HCT116 (cell line): ENCODE measurements at regions not wholly inside any gene's neighbourhood (a gene's known extent, or its start where the extent isn't known, plus 50 kb on each side); places are given as distances from the start of the nearest gene placed in this dataset.

ENCODE experiments used
- ATAC-seq: fragments of 200-7000 bp; cut with Tn5 transposase; 2 replicates; pipeline ENCODE4 v1.9.1; 2020; ENCODE audit warnings: mild to moderate bottlenecking, moderate library complexity
- BruUV-seq: library from RNA; stranded (reverse); fragments of 400-500 nt; replicated peaks from 2 replicates; lab custom pipeline; 2021; lab: Mats Ljungman, UMichigan
- CTCF ChIA-PET: fragments of 300-600 bp; sonication (Branson Sonifier 250); formaldehyde crosslinking; loops from one replicate; lab custom pipeline; 2021; ENCODE audit warnings: antibody characterized with exemption; lab: Charles Lee
- POLR2A ChIA-PET: fragments of 300-600, 350-600 bp; sonication (Branson Sonifier 250); formaldehyde crosslinking; loops from one replicate; lab custom pipeline; 2021; ENCODE audit warnings: antibody characterized with exemption; lab: Charles Lee
- RAD21 ChIA-PET, 2 experiments: fragments of 300-600 bp; sonication (Branson Sonifier 250); formaldehyde crosslinking; loops; one replicate each; lab custom pipeline; 2023; ENCODE audit warnings: low total read pairs in 2 of 2; ENCODE audit not compliant: uncharacterized antibody in 2 of 2, unreplicated experiment in 2 of 2, low non-redundant PET in 1 of 2; lab: Charles Lee
- DNase-seq: peaks from one replicate; pipeline ENCODE4 v3.0.0-alpha.2; 2010; ENCODE audit warnings: low read depth, low spot score
- H2AFZ ChIP-seq: fragments of 200-600 bp; shearing (Covaris generic), sonication (generic); 2 replicates; pipeline ENCODE4 v1.6.1; 2017; ENCODE audit warnings: low read depth, mixed run types, mixed read lengths, antibody characterized with exemption, low read length; ENCODE audit not compliant: poor library complexity, severe bottlenecking
- H3K27ac ChIP-seq: 2 replicates; pipeline ENCODE4 v1.5.1; 2012; ENCODE audit warnings: low read depth, low read length
- H3K27me3 ChIP-seq: fragments of 200-600 bp; sonication (generic); 2 replicates; pipeline ENCODE4 v1.6.1; 2016; ENCODE audit warnings: mixed run types, low read length, mixed read lengths; ENCODE audit not compliant: insufficient read depth
- H3K36me3 ChIP-seq, 2 experiments: fragments of 200-500 bp in 1 of 2; fragments of 200-600 bp in 1 of 2; sonication (Bioruptor generic) in 1 of 2; sonication (generic) in 1 of 2; 2 replicates each; pipeline versions ENCODE4 v1.5.1 to v1.6.1; 2014 to 2016; ENCODE audit warnings: low read length in 2 of 2, inconsistent platforms in 1 of 2, mixed read lengths in 1 of 2, mixed run types in 1 of 2; ENCODE audit not compliant: insufficient read depth in 2 of 2, control insufficient read depth in 1 of 2
- H3K4me1 ChIP-seq, 2 experiments: fragments of 200-600 bp in 1 of 2; sonication (generic) in 1 of 2; 2 replicates each; pipeline versions ENCODE4 v1.5.1 to v1.6.1; 2012 to 2017; ENCODE audit warnings: low read length in 2 of 2, inconsistent platforms in 1 of 2, mild to moderate bottlenecking in 1 of 2, mixed read lengths in 1 of 2, mixed run types in 1 of 2, moderate library complexity in 1 of 2; ENCODE audit not compliant: insufficient read depth in 2 of 2, control insufficient read depth in 1 of 2
- H3K4me2 ChIP-seq: fragments of 200-600 bp; sonication (generic); 2 replicates; pipeline ENCODE4 v1.6.1; 2017; ENCODE audit warnings: mixed run types, low read length, mixed read lengths
- H3K4me3 ChIP-seq, 2 experiments: fragments of 200-600 bp in 1 of 2; sonication (generic) in 1 of 2; replicated peaks in 1 of 2; 2 replicates each; pipeline ENCODE4 v1.5.1; 2011 to 2016; ENCODE audit warnings: low read length in 2 of 2, control low read depth in 1 of 2, low read depth in 1 of 2, mild to moderate bottlenecking in 1 of 2, mixed read lengths in 1 of 2, mixed run types in 1 of 2
- H3K79me2 ChIP-seq: fragments of 200-600 bp; sonication (generic); 2 replicates; pipeline ENCODE4 v1.6.1; 2017; ENCODE audit warnings: mild to moderate bottlenecking, mixed run types, low read length, moderate library complexity, mixed read lengths; ENCODE audit not compliant: insufficient read depth
- H3K9ac ChIP-seq: fragments of 200-600 bp; sonication (generic); 2 replicates; pipeline ENCODE4 v1.6.1; 2016; ENCODE audit warnings: low read length, mixed read lengths
- H3K9me2 ChIP-seq: fragments of 200-600 bp; sonication (generic), shearing (Covaris generic); 2 replicates; pipeline ENCODE4 v1.6.1; 2017; ENCODE audit warnings: mixed run types, mild to moderate bottlenecking, moderate library complexity; ENCODE audit not compliant: insufficient read depth
- H3K9me3 ChIP-seq, 2 experiments: fragments of 200-500 bp in 1 of 2; fragments of 200-600 bp in 1 of 2; sonication (Bioruptor generic) in 1 of 2; sonication (generic) in 1 of 2; 2 replicates each; pipeline ENCODE4 v1.6.1; 2014 to 2017; ENCODE audit warnings: low read length in 2 of 2, mixed read lengths in 2 of 2, inconsistent platforms in 1 of 2, low read depth in 1 of 2, mild to moderate bottlenecking in 1 of 2, mixed run types in 1 of 2, moderate library complexity in 1 of 2; ENCODE audit not compliant: control insufficient read depth in 1 of 2, insufficient read depth in 1 of 2
- H4K20me1 ChIP-seq: fragments of 200-600 bp; sonication (generic), shearing (Covaris generic); 2 replicates; pipeline ENCODE4 v1.6.1; 2017; ENCODE audit warnings: mixed run types, mild to moderate bottlenecking, moderate library complexity; ENCODE audit not compliant: insufficient read depth
- CBX3 ChIP-seq: IDR thresholded peaks from 2 replicates; pipeline ENCODE4 v1.6.1; 2012; ENCODE audit warnings: low read depth
- CEBPB ChIP-seq: IDR thresholded peaks from 2 replicates; pipeline ENCODE4 v1.6.1; 2012; ENCODE audit warnings: low read depth
- EGR1 ChIP-seq: IDR thresholded peaks from 2 replicates; pipeline ENCODE4 v1.6.1; 2012; ENCODE audit warnings: low read depth
- ELF1 ChIP-seq: IDR thresholded peaks from 2 replicates; pipeline ENCODE4 v1.6.1; 2012; ENCODE audit warnings: low read depth, borderline replicate concordance
- JUND ChIP-seq: IDR thresholded peaks from 2 replicates; pipeline ENCODE4 v1.6.1; 2012
- POLR2A ChIP-seq: IDR thresholded peaks from 2 replicates; pipeline ENCODE4 v1.7.0; 2011; ENCODE audit warnings: borderline replicate concordance; ENCODE audit not compliant: insufficient read depth, insufficient read length; ENCODE audit errors: extremely low read depth
- POLR2AphosphoS5 ChIP-seq: IDR thresholded peaks from 2 replicates; pipeline ENCODE4 v1.6.1; 2011; ENCODE audit warnings: mild to moderate bottlenecking, low read depth, low read length, moderate library complexity
- RAD21 ChIP-seq: IDR thresholded peaks from 2 replicates; pipeline ENCODE4 v1.6.1; 2012; ENCODE audit warnings: low read depth, mild to moderate bottlenecking
- SIN3A ChIP-seq: IDR thresholded peaks from 2 replicates; pipeline ENCODE4 v1.6.1; 2012; ENCODE audit warnings: low read depth
- SP1 ChIP-seq: IDR thresholded peaks from 2 replicates; pipeline ENCODE4 v1.6.1; 2012; ENCODE audit warnings: low read depth
- SRF ChIP-seq: IDR thresholded peaks from 2 replicates; pipeline ENCODE4 v1.6.1; 2012; ENCODE audit warnings: low read depth
- TCF7L2 ChIP-seq: IDR thresholded peaks from 2 replicates; pipeline ENCODE4 v1.7.0; 2011; ENCODE audit warnings: borderline replicate concordance, inconsistent platforms; ENCODE audit not compliant: insufficient read depth, insufficient read length; ENCODE audit errors: extremely low read depth
- YY1 ChIP-seq: IDR thresholded peaks from 2 replicates; pipeline ENCODE4 v1.6.1; 2011; ENCODE audit warnings: low read length, low read depth, moderate library complexity, mild to moderate bottlenecking; ENCODE audit not compliant: insufficient replicate concordance; ENCODE audit errors: extremely low read depth
- ZFX ChIP-seq: fragments of 450-650 bp; IDR thresholded peaks from 2 replicates; pipeline ENCODE4 v1.6.1; 2017
- ZNF274 ChIP-seq: fragments of 200-500 bp; sonication (Bioruptor generic); IDR thresholded peaks from 2 replicates; pipeline ENCODE4 v1.6.1; 2014; ENCODE audit warnings: mild to moderate bottlenecking, low read depth, low read length, inconsistent platforms
- intact Hi-C: fragments of 100-400 bp; cut with micrococcal nuclease; formaldehyde crosslinking; loops from 2 replicates; pipeline ENCODE4 v1.10.0; 2022
- TF ChIP-seq, protein P1 (sequence below): IDR thresholded peaks from 2 replicates; pipeline ENCODE4 v1.6.1; 2011; ENCODE audit warnings: mild to moderate bottlenecking, low read length, moderate library complexity; ENCODE audit not compliant: insufficient replicate concordance; ENCODE audit errors: extremely low read depth
- TF ChIP-seq, protein P2 (sequence below): IDR thresholded peaks from 2 replicates; pipeline ENCODE4 v1.6.1; 2012
- TF ChIP-seq, protein P3 (sequence below): IDR thresholded peaks from 2 replicates; pipeline ENCODE4 v1.6.1; 2012

DNA sequence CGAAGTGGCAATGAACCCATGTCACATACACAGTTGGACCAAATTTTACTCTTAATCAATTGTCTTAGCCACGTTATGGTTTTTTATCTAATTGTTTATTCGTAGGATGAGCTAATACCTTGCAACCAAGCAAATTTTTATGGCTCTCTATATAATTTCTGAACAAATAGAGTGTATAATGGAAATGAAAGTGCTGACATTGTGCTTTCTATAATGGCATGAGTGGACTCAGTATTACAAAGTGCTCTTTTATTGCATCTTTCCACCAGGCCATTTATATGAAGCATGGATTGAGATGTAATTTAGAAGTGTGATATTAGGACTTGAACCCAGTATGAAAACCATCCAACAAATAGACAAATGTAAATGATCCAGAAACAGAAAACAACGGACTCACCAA lies 1096.0 kb downstream of the DTWD2 start:
- Histone ChIP-seq H3K9ac (no peak overlapping the region), H3K27ac (no peak overlapping the region), H3K9me2 (no peaks in the 10 kb centered on the region), H4K20me1 (no peaks in the 10 kb centered on the region), H3K79me2 (no peaks in the 10 kb centered on the region), H3K9me3 (no peaks in the 10 kb centered on the region), H3K4me3 (no peak overlapping the region), H3K4me2 (no peak overlapping the region), H3K27me3 (no peaks in the 10 kb centered on the region), H3K4me1 (no peaks in the 10 kb centered on the region), H3K36me3 (no peaks in the 10 kb centered on the region), H2AFZ (no peak overlapping the region)
- ChIA-PET POLR2A (no interaction called here), RAD21 (no interaction called here), CTCF (no interaction called here)
- DNase-seq, result no peak
- TF ChIP-seq SRF, result no peak
- TF ChIP-seq, protein P1, sequence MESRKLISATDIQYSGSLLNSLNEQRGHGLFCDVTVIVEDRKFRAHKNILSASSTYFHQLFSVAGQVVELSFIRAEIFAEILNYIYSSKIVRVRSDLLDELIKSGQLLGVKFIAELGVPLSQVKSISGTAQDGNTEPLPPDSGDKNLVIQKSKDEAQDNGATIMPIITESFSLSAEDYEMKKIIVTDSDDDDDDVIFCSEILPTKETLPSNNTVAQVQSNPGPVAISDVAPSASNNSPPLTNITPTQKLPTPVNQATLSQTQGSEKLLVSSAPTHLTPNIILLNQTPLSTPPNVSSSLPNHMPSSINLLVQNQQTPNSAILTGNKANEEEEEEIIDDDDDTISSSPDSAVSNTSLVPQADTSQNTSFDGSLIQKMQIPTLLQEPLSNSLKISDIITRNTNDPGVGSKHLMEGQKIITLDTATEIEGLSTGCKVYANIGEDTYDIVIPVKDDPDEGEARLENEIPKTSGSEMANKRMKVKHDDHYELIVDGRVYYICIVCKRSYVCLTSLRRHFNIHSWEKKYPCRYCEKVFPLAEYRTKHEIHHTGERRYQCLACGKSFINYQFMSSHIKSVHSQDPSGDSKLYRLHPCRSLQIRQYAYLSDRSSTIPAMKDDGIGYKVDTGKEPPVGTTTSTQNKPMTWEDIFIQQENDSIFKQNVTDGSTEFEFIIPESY, result no peak
- no peak for TF ChIP-seq EGR1
- TF ChIP-seq, protein P2, sequence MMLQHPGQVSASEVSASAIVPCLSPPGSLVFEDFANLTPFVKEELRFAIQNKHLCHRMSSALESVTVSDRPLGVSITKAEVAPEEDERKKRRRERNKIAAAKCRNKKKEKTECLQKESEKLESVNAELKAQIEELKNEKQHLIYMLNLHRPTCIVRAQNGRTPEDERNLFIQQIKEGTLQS, result no peak
- no peak for TF ChIP-seq SP1
- TF ChIP-seq YY1, result no peak
- TF ChIP-seq CBX3, result no peak
- TF ChIP-seq POLR2AphosphoS5, result no peak
- no peak for TF ChIP-seq ZNF274
- TF ChIP-seq CEBPB, result no peak
- TF ChIP-seq POLR2A, result no peak
- no peak for TF ChIP-seq ELF1
- no peak for TF ChIP-seq TCF7L2
- no peak for TF ChIP-seq SIN3A
- TF ChIP-seq JUND, result no peak
- no peak for TF ChIP-seq RAD21
- TF ChIP-seq, protein P3, sequence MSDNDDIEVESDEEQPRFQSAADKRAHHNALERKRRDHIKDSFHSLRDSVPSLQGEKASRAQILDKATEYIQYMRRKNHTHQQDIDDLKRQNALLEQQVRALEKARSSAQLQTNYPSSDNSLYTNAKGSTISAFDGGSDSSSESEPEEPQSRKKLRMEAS, result no peak
- no peak for TF ChIP-seq ZFX
- intact Hi-C loops, result no loop called here
- no peak for ATAC-seq
- no TSS peak for BruUV-seq
